IMR-90 (cell line): ENCODE measurements at regions not wholly inside any gene's neighbourhood (a gene's known extent, or its start where the extent isn't known, plus 50 kb on each side); places are given as distances from the start of the nearest gene placed in this dataset.

Source experiments
- ATAC-seq: fragments of 200-7000 bp; cut with Tn5 transposase; 2 replicates; pipeline ENCODE4 v1.9.1; 2020; ENCODE audit warnings: low read depth, mild to moderate bottlenecking, moderate library complexity
- BruUV-seq: library from RNA; stranded (reverse); fragments of 400-500 nt; replicated peaks from 2 replicates; lab custom pipeline; 2021; lab: Mats Ljungman, UMichigan
- CTCF ChIA-PET: fragments of 300-600 bp; formaldehyde crosslinking; extraction: SDS; loops from one replicate; lab custom pipeline; 2021; ENCODE audit warnings: antibody characterized with exemption; lab: Yijun Ruan, JAX
- POLR2A ChIA-PET: fragments of 300-600 bp; sonication (Branson Sonifier 250); formaldehyde crosslinking; loops from one replicate; lab custom pipeline; 2022; ENCODE audit warnings: antibody characterized with exemption; ENCODE audit not compliant: unreplicated experiment; lab: Charles Lee
- DNase-seq: peaks from one replicate; pipeline ENCODE4 v3.0.0; 2013
- H2AFZ ChIP-seq: replicated peaks from 2 replicates; pipeline ENCODE3; 2013; ENCODE audit warnings: low read length, mild to moderate bottlenecking; ENCODE audit not compliant: poor library complexity
- H2AK5ac ChIP-seq: 2 replicates; pipeline ENCODE4 v1.6.1; 2013; ENCODE audit warnings: low read depth, low read length, inconsistent platforms
- H2AK9ac ChIP-seq: replicated peaks from 2 replicates; pipeline ENCODE3; 2013; ENCODE audit warnings: mild to moderate bottlenecking, low read depth, low read length, moderate library complexity; ENCODE audit not compliant: poor library complexity
- H2BK120ac ChIP-seq: 2 replicates; pipeline ENCODE4 v1.6.1; 2013; ENCODE audit warnings: low read depth, low read length, inconsistent platforms
- H2BK15ac ChIP-seq: 3 replicates; pipeline ENCODE4 v1.6.1; 2013; ENCODE audit warnings: low read depth, low read length, inconsistent platforms
- H2BK20ac ChIP-seq: 2 replicates; pipeline ENCODE4 v1.6.1; 2013; ENCODE audit warnings: low read depth, mild to moderate bottlenecking, inconsistent platforms, low read length, moderate library complexity
- H2BK5ac ChIP-seq: 2 replicates; pipeline ENCODE4 v1.6.1; 2013; ENCODE audit warnings: mild to moderate bottlenecking, low read depth, low read length, inconsistent platforms; ENCODE audit not compliant: poor library complexity, severe bottlenecking
- H3K14ac ChIP-seq: replicated peaks from 2 replicates; pipeline ENCODE4 v1.6.1; 2013; ENCODE audit warnings: low read depth, low read length, inconsistent platforms
- H3K18ac ChIP-seq: 2 replicates; pipeline ENCODE4 v1.6.1; 2013; ENCODE audit warnings: low read depth, low read length, control low read depth
- H3K23ac ChIP-seq: 2 replicates; pipeline ENCODE4 v1.6.1; 2013; ENCODE audit warnings: low read depth, low read length, inconsistent platforms
- H3K27ac ChIP-seq: 2 replicates; pipeline ENCODE4 v1.5.1; 2013; ENCODE audit warnings: mild to moderate bottlenecking, control low read depth, low read length; ENCODE audit not compliant: insufficient read depth
- H3K27me3 ChIP-seq: 2 replicates; pipeline ENCODE4 v1.6.1; 2013; ENCODE audit warnings: low read length; ENCODE audit not compliant: control insufficient read depth, insufficient read depth
- H3K36me3 ChIP-seq: 2 replicates; pipeline ENCODE4 v1.6.1; 2013; ENCODE audit warnings: low read length, mixed read lengths; ENCODE audit not compliant: control insufficient read depth, insufficient read depth
- H3K4ac ChIP-seq: 2 replicates; pipeline ENCODE4 v1.6.1; 2013; ENCODE audit warnings: low read depth, low read length, inconsistent platforms
- H3K4me1 ChIP-seq: 2 replicates; pipeline ENCODE4 v1.6.1; 2013; ENCODE audit warnings: low read length, mixed read lengths; ENCODE audit not compliant: control insufficient read depth, insufficient read depth
- H3K4me2 ChIP-seq: 2 replicates; pipeline ENCODE4 v1.6.1; 2013; ENCODE audit warnings: low read depth, mild to moderate bottlenecking, control low read depth, low read length, moderate library complexity
- H3K4me3 ChIP-seq: 2 replicates; pipeline ENCODE4 v1.5.1; 2013; ENCODE audit warnings: low read depth, mild to moderate bottlenecking, control low read depth, low read length, moderate library complexity; ENCODE audit not compliant: insufficient read depth
- H3K56ac ChIP-seq: 2 replicates; pipeline ENCODE4 v1.6.1; 2013; ENCODE audit warnings: low read length, inconsistent platforms; ENCODE audit not compliant: insufficient read depth; ENCODE audit errors: extremely low read depth
- H3K79me1 ChIP-seq, 2 experiments: 2 replicates each; pipeline ENCODE4 v1.6.1; 2013; ENCODE audit warnings: low read length in 2 of 2, inconsistent platforms in 1 of 2, low read depth in 1 of 2
- H3K9ac ChIP-seq: 2 replicates; pipeline ENCODE4 v1.6.1; 2013; ENCODE audit warnings: low read depth, low read length, control low read depth
- H3K9me1 ChIP-seq: 2 replicates; pipeline ENCODE4 v1.6.1; 2013; ENCODE audit warnings: low read length, inconsistent platforms; ENCODE audit not compliant: insufficient read depth
- H3K9me3 ChIP-seq: 2 replicates; pipeline ENCODE4 v1.6.1; 2013; ENCODE audit warnings: low read length; ENCODE audit not compliant: control insufficient read depth, insufficient read depth
- H4K20me1 ChIP-seq: 2 replicates; pipeline ENCODE4 v1.6.1; 2013; ENCODE audit warnings: low read length, inconsistent platforms; ENCODE audit not compliant: insufficient read depth
- H4K5ac ChIP-seq: 2 replicates; pipeline ENCODE4 v1.6.1; 2013; ENCODE audit warnings: mild to moderate bottlenecking, low read depth, low read length, control low read depth
- H4K8ac ChIP-seq, 2 experiments: 2 replicates each; pipeline ENCODE4 v1.6.1; 2013; ENCODE audit warnings: low read depth in 2 of 2, low read length in 2 of 2, control low read depth in 1 of 2, inconsistent platforms in 1 of 2
- H4K91ac ChIP-seq: 2 replicates; pipeline ENCODE4 v1.6.1; 2013; ENCODE audit warnings: low read depth, low read length, inconsistent platforms; ENCODE audit not compliant: insufficient read depth
- RAD21 ChIP-seq: IDR thresholded peaks from 2 replicates; pipeline ENCODE4 v1.6.1; 2012; ENCODE audit warnings: low read length, improper control_type of control experiment
- WGBS, 2 experiments: methylation state at CpG; one replicate each; pipeline versions ENCODE4 v1.1.5 to v1.1.7; 2013; ENCODE audit warnings: missing lambda C conversion rate in 2 of 2; ENCODE audit not compliant: insufficient read length in 1 of 2; ENCODE audit errors: extremely low coverage in 2 of 2; 5-methylcytosine and 5-hydroxymethylcytosine counted together
- dilution Hi-C: fragments of 300-500 bp; cut with HindIII; formaldehyde crosslinking; loops from one replicate; pipeline ENCODE4 v1.14.3; 2018; ENCODE audit warnings: low sequenced_read_pairs; ENCODE audit not compliant: unreplicated experiment
- in situ Hi-C: fragments of 300-500 bp; cut with MboI; formaldehyde crosslinking; loops from 3 replicates; pipeline ENCODE4 v1.14.3; 2019; ENCODE audit warnings: low sequenced_read_pairs, inconsistent platforms, mixed read lengths
- intact Hi-C: fragments of 100-400 bp; cut with micrococcal nuclease; formaldehyde crosslinking; loops from 2 replicates; pipeline ENCODE4 v1.10.0; 2022

GRCh38 chr2:237150831-237151375 lies 65.2 kb downstream of the COPS8 start:
- dilution Hi-C loops (no loop called here), intact Hi-C loops (no loop called here), in situ Hi-C loops (loop anchor here (10.0 kb wide), 1 partner anchor 324 kb away; no protein-coding TSS in a partner anchor)
- H3K4me2 ChIP-seq, result no peak overlapping the region
- no peak overlapping the region for H3K9ac ChIP-seq
- CTCF ChIA-PET, result no interaction called here
- H3K56ac ChIP-seq, result no peak overlapping the region
- no peak overlapping the region for H2BK5ac ChIP-seq
- H2BK120ac ChIP-seq, result peak overlapping the region; percentile 20
- no peak overlapping the region for H2AK9ac ChIP-seq
- H2BK20ac ChIP-seq, result peak overlapping the region; percentile 54; the same call in 1 of the 2 replicates
- H3K18ac ChIP-seq, result no peak overlapping the region
- peak overlapping the region; percentile 50; the same call in 1 of the 2 replicates for H3K4ac ChIP-seq
- ATAC-seq (no peak), DNase-seq (no peak)
- no peak overlapping the region for H3K27ac ChIP-seq
- no TSS peak for BruUV-seq
- POLR2A ChIA-PET, result no interaction called here
- no peak overlapping the region for H4K91ac ChIP-seq
- no peaks in the 10 kb centered on the region for H3K27me3 ChIP-seq
- WGBS, 2 experiments, result 100% methylated on average over 2 of the region's 6 CpGs; no CpG with 5 or more reads in 1 of the 2 experiments
- peaks cover 2% of the 10 kb centered on the region; the same call in 1 of the 2 replicates for H3K9me1 ChIP-seq
- peaks cover 9% of the 10 kb centered on the region for H3K9me3 ChIP-seq
- H4K5ac ChIP-seq, result no peak overlapping the region; the same call in 1 of the 2 replicates
- no peak overlapping the region for H2AFZ ChIP-seq
- H3K36me3 ChIP-seq, result no peaks in the 10 kb centered on the region
- peak overlapping the region; percentile 52; the same call in 1 of the 3 replicates for H2BK15ac ChIP-seq
- H3K4me3 ChIP-seq, result no peak overlapping the region
- peak overlapping the region; percentile 51; the same call in 1 of the 2 replicates for H2AK5ac ChIP-seq
- peaks cover 0 to 18% of the 10 kb centered on the region in 2 experiments; a peak in 2 of 4 replicates for H3K79me1 ChIP-seq
- no peaks in the 10 kb centered on the region for H4K20me1 ChIP-seq
- H4K8ac ChIP-seq, result no peak overlapping the region
- TF ChIP-seq RAD21, result no peak
- H3K4me1 ChIP-seq, result peaks cover 12% of the 10 kb centered on the region
- H3K14ac ChIP-seq, result no peak overlapping the region
- no peak overlapping the region for H3K23ac ChIP-seq
